ENCODE measurements at regions not wholly inside any gene's neighbourhood (a gene's known extent, or its start where the extent isn't known, plus 50 kb on each side); places are given as distances from the start of the nearest gene placed in this dataset.

DNA sequence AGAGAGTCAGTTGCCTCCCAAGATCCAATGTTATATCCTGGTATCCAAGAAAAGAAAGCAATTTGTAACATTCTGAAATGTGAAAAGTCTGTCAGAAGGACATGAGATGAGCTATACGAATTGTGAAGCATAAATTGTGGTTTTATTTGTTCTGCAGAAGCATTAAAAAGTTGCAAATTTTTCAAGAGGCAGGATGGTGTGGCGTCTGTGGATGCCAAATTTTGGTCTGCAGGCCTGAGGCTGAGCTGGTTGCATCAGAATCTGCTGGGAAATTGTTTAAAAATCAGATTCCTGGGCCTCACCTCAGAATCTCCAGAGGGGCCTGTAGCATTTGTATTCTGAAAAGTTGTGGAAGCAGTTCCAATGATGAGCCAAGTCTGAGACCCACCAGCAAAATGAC, 284.7 kb downstream of the NUAK1 start:
- Histone ChIP-seq H3K27ac (peak overlapping the region in 1 of 10 donors; percentile 70), H3K9me3 (no peaks in the 10 kb centered on the region), H3K36me3 (no peaks in the 10 kb centered on the region), H3K4me3 (no peak overlapping the region), H3K4me1 (peaks cover 0 to 27% (median 5%) of the 10 kb centered on the region in 9 donors), H3K27me3 (no peaks in the 10 kb centered on the region)
- ATAC-seq (no peak), DNase-seq (no peak)
- intact Hi-C loops (cut with DNase I) = loop anchor here in 1 of 10 donors (10.0 kb wide), 1 partner anchor 281 kb away; the partner anchor contains the start of gene NUAK1
- 89 to 95% methylated on average over 2 of the region's 2 CpGs for WGBS, 2 donors
- TF ChIP-seq, protein P1, sequence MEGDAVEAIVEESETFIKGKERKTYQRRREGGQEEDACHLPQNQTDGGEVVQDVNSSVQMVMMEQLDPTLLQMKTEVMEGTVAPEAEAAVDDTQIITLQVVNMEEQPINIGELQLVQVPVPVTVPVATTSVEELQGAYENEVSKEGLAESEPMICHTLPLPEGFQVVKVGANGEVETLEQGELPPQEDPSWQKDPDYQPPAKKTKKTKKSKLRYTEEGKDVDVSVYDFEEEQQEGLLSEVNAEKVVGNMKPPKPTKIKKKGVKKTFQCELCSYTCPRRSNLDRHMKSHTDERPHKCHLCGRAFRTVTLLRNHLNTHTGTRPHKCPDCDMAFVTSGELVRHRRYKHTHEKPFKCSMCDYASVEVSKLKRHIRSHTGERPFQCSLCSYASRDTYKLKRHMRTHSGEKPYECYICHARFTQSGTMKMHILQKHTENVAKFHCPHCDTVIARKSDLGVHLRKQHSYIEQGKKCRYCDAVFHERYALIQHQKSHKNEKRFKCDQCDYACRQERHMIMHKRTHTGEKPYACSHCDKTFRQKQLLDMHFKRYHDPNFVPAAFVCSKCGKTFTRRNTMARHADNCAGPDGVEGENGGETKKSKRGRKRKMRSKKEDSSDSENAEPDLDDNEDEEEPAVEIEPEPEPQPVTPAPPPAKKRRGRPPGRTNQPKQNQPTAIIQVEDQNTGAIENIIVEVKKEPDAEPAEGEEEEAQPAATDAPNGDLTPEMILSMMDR (IDR thresholded peaks at IDR 0.05) = no peak

DNA sequence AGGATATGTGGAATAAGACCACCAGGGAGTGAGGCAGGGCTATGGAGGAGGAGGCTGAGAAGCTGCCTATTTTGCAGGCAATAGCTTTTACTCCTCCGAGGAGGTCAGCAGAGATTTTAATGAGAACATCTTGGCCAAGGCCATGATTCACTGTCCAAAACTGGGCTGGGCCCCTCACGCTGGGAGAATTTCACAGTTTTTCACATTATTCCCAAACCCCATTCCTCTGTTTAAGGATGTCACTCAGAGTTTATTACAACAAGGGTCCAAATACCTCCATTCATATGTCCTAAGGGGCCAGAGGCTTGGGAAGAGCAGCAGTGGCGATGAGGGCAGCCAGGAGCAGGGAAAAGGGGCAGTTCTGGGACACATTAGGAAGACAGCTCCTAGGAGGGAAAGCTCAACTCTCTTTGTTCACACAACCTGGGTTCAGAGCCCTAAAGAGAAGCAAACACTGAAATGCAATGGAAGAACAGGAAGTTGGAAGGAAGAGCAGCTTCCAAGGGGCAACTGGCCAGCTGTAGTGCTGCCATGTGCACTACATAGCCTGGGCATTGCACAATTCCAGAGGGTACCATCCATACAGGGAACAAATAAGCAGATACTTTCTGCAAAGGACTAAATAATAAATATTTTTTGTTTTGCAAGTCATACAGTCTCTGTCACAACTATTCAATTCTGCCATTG, 283.2 kb downstream of the NUAK1 start:
- no peak overlapping the region for H3K27ac ChIP-seq
- DNase-seq (peak in 1 of 2 donors; percentile 20), ATAC-seq (peak in 1 of 8 donors; percentile 44)
- 79 to 83% methylated on average over 3 of the region's 3 CpGs for WGBS, 2 donors
- H3K27me3 ChIP-seq = no peaks in the 10 kb centered on the region
- H3K9me3 ChIP-seq = no peaks in the 10 kb centered on the region
- TF ChIP-seq, protein P1 (IDR thresholded peaks at IDR 0.05) = no peak
- intact Hi-C loops (cut with DNase I) = loop anchor here in 1 of 10 donors (10.0 kb wide), 1 partner anchor 279 kb away; the partner anchor contains the start of gene NUAK1
- peaks cover 0 to 27% (median 5%) of the 10 kb centered on the region in 9 donors for H3K4me1 ChIP-seq
- H3K4me3 ChIP-seq = no peak overlapping the region
- no peaks in the 10 kb centered on the region for H3K36me3 ChIP-seq

DNA sequence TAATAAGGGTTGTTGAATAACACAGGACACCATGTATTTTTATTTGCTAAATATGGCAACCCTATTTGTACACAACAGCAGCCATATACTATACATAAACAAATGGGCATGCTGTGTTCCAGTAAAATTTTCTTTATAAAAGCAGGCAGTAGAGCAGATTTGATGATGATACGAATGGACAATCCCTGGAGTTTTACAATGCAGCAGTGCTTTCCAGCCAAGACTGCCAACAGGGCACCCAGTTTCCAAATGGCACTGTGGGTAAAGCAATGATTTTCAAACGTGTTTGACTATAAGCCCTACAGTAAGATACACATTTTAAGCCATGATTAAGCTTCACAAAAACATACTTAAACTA, 282.7 kb downstream of the NUAK1 start:
- DNase-seq (no peak), ATAC-seq (no peak)
- Histone ChIP-seq H3K27me3 (no peaks in the 10 kb centered on the region), H3K4me3 (no peak overlapping the region), H3K36me3 (no peaks in the 10 kb centered on the region), H3K4me1 (peaks cover 0 to 27% (median 5%) of the 10 kb centered on the region in 9 donors), H3K9me3 (no peaks in the 10 kb centered on the region), H3K27ac (no peak overlapping the region)
- TF ChIP-seq, protein P1 (IDR thresholded peaks at IDR 0.05) = no peak
- intact Hi-C loops (cut with DNase I) = loop anchor here in 1 of 10 donors (10.0 kb wide), 1 partner anchor 279 kb away; the partner anchor contains the start of gene NUAK1
- 66 to 74% methylated on average over 2 of the region's 2 CpGs for WGBS, 2 donors

DNA sequence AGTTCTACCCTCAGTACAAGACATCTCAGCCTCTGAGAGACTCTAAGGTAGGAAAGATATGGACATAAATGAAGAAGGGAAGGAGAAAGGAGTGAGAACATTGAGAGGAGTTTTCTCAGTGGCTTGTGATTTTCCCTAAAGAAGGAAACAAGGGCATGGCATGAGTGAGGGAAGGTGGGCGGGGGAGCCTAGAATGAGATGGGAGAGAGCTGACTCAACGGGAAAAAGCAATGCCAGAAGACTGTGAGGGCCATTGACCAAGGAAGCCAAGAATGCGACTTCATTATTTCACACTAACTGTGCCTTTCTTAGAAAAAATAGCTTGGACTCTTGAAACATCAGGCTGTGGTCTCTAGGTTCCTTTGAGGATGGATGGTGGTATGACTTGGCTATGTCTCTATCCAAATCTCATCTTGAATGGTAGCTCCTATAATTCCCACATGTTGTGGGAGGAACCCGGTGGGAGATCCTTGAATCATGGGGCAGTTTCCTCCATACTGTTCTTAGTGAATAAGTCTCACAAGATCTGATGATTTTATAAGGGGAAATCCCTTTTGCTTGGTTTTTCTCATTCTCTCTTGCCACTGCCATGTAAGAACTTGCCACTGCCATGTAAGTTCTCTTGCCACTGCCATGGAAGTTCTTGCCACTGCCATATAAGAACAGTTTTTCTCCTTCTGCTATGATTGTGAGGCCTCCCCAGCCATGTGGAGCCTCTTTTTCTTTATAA, 279.6 kb downstream of the NUAK1 start:
- peaks cover 0 to 8% (median 0%) of the 10 kb centered on the region in 9 donors for H3K4me1 ChIP-seq
- WGBS, 2 donors = 91 to 92% methylated on average over 4 of the region's 4 CpGs
- no peak for DNase-seq
- no peaks in the 10 kb centered on the region for H3K36me3 ChIP-seq
- no peak overlapping the region for H3K27ac ChIP-seq
- intact Hi-C loops (cut with DNase I) = loop anchor here in 1 of 10 donors (10.0 kb wide), 1 partner anchor 276 kb away; the partner anchor contains the start of gene NUAK1
- TF ChIP-seq, protein P1 (IDR thresholded peaks at IDR 0.05) = no peak
- no peaks in the 10 kb centered on the region for H3K27me3 ChIP-seq
- H3K9me3 ChIP-seq = peaks cover 0 to 7% (median 0%) of the 10 kb centered on the region in 11 donors
- no peak for ATAC-seq
- no peak overlapping the region for H3K4me3 ChIP-seq

Measured in heart right ventricle (tissue), 16 donors.